GM21515 (cell line): ENCODE measurements at regions not wholly inside any gene's neighbourhood (a gene's known extent, or its start where the extent isn't known, plus 50 kb on each side); places are given as distances from the start of the nearest gene placed in this dataset.

ENCODE experiments used
- ATAC-seq: cut with Tn5 transposase; IDR thresholded peaks from one replicate; pipeline ENCODE4 v1.9.1; 2021; ENCODE audit not compliant: unreplicated experiment

DNA sequence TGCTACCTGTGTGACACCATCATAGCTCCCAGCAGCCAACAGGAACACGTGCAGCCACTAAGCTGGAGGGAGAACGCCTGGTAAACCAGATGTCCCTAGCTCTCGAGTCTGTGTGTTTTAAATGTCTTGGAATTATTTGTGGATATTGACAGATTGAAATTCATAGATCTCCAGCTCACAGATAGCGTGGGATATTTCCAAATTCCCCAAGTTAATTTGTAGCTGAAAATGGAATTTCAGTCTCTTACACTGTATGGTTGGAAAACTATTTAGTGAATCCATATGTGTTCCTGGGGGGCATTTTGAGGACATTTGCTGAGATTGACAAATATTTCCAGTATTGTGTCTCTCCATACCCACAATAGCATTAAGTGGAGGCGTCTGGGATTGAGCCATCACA lies 618.6 kb upstream of the TMEM132C start:
- ATAC-seq, result no peak

DNA sequence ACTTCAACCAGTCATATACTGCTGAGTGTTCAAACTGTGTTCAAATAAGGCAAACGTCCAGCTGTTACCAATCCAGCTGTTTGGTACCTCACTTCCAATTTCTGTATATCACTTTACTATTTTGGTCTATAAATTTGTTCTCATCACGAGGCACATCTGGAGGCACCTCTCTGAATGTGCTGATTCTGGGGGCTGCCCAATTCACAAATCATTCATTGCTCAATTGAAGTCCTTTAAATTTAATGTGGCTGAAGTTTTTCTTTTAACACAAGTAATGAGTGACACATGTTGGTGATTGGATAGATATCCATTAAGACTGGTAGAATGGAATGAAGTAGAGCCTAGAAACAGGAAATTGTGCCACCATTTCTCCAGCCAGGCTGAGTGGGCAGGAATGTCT lies 617.0 kb upstream of the TMEM132C start:
- ATAC-seq, result no peak

DNA sequence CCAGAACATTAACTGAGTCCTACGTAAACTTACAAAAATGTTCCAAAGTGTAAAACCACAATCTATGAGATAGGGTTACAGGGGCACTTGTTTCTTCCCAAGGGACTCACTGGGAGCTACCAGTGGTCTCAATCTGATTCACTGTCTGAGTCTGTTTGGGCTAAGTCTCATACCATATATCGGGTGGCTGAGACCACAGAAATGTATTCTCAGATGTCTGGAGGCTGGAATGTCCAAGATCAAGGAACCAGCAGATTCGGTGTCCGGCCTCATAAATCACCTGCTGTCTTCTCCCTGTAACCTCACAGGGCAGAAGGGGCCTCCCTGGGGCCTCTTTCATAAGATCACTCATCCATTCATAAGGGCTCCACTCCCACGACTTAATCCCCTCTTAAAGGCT lies 616.3 kb upstream of the TMEM132C start:
- no peak for ATAC-seq

DNA sequence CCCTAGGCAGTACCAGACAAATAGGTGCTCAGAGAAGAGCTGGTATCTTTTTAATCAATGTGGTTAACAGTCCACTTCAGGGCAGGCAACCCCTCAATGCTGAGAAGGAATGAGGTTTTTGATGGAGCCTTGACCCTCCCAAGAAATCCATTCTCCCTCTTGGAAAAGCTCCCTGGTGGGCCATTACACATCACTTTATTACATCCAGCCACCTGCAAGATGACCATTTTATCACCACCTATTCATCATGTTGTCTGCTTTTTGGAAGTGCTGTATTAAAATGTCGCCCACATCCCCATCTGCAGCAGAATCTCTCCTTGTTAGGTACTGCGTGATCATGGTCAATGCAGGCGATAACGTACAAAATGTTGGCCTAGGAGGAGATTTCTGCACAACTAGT lies 614.7 kb upstream of the TMEM132C start:
- no peak for ATAC-seq

DNA sequence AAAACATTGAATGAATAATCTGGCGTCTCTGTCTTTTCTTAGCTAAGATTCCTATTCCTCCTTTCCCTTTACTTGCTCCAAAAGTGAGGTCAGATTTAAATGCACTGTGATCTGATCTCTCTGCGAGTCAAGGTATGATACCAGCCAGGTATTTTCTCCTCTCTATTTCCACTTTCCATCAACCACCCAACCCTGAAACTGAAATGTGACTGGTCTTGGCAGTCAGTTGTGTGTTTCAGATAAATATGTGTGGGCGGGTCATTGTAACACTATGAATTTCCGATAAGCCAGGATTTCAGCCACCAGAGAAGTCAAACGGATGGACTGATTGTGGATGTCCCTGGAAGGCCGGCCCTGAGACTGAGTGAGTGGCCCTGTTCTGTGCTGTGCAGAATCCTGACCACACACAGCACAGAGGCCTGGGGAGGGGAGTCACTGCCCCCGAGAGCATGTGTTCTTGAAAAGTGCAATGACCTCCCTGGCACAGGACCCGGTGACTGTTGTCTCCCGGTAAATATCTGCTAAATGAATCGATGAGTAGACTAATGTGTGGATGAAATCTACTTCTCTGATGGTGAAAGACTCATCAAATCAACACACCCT lies 612.5 kb upstream of the TMEM132C start:
- ATAC-seq, result no peak

DNA sequence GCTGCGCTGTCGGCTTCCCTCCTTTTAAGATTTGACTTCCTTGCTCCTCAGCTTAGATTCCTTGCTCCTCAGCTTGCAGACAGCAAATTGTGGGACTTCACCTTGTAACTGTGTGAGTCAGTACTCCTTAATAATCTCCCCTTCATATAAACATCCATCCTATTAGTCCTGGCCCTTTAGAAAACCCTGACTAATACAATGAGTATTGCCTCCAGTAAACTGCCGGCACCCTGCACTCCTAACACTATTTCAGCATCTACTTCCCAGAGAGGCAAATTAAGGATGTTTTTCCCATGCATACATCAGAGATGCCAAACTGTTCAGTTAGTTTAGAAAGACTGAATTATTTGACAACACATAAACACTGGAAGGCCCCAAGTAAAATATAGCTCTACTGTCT lies 611.3 kb upstream of the TMEM132C start:
- no peak for ATAC-seq

DNA sequence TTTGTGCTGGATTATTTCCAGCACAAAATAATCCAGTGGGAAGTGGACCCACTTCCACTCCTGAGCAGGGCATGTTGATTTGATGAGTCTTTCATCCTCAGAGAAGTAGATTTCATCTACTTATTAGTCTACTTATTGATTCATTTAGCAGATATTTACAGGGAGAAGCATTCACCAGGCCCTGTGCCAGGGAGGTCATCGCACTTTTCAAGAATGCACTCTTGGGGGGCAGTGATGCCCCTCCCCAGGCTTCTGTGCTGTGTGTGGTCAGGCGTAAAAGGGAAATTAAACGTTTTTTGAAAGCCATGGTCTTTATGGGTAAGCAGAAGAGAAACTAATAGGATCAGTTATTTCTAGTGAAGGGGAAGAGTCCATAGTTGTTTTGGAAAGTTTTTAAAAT lies 610.7 kb upstream of the TMEM132C start:
- ATAC-seq, result no peak

DNA sequence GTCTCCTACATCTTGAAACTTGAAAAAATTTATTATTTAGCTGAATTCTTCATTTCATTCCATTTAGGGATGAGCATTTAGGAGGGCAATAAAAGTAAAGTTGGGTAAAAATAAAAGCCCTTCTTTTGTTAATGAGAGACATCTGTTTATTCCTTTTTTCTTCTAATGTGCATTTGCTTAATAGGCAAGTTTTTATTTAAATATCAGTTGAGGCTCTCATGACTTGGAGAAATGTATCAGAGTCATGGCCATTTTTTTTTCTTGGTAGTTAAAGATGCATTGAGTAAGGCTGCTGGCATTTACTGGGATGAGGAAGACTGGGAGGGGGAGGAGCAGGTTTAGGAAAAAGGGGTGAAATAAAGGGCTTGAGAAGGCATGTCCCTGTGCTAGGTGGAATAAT lies 609.9 kb upstream of the TMEM132C start:
- no peak for ATAC-seq

DNA sequence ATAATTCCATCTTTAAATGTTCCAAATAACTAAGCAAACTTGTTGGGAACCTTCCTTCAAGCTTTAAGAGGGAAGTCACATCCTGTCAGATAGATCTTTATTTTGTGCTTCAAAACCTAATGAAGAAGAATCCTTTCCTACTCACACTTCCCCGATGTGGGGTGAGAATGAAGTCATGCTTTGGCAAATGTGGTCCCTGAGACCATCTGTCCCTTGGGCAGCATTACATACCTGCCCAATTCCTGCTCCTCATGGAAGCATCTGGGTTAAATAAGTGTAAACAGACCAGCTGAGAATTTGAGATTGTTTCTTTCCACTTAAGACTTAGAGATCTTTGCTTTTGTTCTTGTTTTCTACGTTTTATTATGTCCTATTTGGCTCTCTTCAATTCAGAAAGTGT lies 606.0 kb upstream of the TMEM132C start:
- ATAC-seq, result no peak

DNA sequence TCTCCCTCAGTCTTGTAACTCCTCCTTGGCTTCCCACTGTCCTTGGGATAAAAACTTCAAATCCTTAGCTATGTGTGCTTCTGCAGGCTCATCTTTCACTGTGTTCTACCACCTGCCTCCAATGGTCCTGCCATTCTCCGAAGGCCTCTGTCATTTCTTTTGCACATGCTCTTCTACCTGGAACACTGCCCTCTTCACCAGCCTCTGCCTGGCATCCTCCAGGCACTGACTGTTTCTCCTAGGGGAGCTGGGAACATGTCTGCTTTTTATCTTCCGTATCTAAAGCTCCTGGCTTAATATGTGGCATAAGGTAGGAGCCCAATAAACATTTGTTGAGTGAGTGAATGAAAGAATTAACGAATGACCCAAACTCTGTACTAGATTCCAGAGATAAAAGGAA lies 603.3 kb upstream of the TMEM132C start:
- ATAC-seq, result no peak

DNA sequence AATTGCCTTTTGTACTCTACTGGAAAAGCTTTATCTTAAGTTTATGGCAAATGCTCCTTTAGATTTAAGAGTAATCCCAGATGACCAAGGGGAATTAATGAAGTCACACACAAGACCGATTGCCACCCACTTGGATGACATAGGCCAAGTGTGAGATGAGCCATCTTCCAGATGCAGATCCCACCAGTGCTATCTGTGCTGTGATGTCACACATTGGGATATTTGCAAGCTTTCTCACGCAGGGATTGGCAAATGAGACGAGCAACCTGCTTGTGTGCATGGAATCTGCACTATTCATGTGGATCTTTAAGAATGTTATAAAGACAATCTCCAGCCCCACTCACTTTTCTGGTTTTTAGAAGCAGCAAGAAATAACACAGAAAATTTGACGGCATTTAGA lies 602.1 kb upstream of the TMEM132C start:
- no peak for ATAC-seq

DNA sequence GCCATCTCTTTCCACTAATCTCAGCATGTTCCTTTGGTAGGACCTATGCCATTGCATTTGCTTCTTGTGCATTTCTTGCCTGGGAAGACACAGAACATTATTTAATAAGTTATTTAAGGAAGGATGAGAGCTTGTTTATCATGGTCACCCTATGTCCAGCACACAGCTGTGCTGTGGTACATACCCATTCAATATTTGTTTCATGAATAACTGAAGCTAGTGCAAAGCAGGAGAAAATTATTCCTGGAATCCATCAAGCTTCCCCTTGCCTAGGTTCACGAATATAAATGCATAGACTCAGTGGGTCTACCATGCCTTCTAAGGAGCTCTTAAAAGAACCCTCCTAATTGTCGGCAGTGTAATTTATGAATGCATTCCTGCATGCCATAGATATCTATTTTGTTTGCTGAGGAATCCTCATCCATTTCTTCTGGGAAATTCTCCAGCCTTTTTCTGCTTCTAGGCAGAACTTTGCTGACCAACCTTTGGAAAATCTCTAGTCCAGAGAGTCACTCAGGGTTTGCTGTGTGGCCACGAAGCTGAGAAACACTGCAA lies 599.8 kb upstream of the TMEM132C start:
- no peak for ATAC-seq

DNA sequence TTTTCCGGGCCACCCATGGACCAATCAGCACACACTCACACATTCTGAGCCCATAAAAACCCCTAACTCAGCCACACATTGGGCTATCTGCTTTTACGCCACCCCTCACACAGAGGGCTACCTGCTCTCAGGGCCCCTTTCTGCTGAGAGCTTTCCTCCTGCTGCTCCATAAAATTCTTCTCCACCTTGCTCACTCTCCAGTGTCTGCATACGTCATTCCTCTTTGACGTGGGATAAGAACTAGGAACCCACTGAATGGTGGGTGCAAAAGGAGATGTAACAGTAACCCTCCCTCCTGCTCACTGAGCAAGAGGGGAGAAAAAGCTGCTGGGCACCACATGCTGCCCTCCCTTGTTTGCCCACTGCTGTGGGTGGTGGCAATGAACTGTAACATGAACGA lies 596.7 kb upstream of the TMEM132C start:
- ATAC-seq, result no peak

DNA sequence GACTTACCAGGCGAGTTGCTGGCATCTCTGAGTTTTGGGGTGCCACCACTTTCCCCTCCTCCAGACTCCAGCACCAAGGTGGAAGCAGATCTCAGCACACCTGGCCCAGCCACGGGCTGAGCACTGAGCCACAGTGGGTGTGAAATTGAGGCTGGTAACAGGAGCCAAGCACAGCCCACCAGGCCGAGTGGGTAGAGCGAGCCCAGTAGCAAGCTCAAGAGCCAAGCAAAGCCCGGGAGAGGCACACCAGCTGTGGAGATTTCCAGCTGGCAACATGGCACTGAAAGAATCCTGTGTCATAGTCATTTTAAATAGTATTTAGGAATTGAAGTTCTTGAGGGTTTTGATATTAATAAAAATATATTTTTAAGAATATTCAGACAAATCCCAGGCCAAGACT lies 596.2 kb upstream of the TMEM132C start:
- no peak for ATAC-seq

DNA sequence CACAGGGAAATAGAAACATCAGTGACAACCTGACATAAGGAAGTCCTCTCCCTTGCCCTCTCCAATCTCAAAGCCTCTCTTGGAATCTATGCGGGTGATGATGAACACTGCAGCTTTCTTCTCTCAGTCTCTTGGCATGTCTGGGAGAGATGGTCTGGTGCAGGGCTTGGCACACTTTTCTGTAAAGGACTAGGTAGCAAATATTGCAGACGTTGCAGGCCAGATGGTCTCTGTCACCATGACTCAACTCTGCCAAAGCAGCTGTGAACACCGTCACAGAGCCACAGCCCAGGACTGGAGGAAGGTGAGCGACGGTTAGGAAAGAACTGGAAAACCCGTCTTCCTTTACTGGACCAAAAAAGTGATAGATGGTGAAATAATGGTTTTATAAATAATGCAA lies 591.0 kb upstream of the TMEM132C start:
- ATAC-seq, result no peak

DNA sequence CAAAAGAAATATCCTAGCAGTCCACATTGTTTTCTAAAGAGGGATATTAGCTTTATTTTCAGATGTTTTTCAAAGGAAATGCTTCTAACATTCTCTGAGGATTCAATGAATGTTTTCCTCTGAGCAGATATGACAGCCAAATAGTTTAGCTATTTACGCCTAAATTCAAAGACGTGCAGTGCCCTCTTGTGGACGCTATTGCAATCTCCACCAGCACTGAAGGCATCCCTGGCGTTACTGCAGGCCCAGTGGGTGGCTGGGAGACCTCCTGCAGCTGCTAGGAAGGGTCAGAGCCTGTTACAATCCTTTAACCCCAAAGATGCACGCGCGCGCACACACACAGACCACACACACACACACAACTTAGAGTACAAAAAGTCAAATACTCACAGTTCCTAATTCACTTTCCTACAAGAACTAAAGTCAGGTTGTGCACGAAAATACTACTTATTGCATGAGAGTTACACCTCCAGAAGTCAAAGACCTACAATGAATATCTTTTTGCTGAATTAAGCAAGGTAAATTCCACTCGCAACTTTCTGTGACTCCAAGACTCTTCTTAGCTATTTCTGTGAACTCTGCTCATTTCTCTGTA lies 589.3 kb upstream of the TMEM132C start:
- ATAC-seq, result no peak

DNA sequence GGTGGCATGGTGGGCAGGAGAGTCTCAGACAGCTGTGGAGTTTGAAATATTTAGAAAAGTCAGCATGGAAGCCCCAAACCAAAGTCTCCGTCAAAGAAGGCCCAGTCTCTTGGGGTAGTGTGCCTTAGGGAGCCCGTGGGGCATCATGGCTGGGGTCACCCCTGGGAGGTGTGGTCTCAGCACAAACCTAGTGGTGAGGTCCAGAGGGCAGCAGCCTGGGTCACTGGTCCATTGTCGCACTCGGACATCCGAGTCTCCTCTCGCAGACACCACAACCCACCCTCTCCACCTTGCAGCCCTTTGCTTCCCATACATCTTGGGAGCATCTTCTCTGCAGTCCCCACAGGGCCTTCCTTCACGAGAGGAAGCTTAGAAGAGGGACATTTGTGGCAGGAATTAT lies 588.0 kb upstream of the TMEM132C start:
- ATAC-seq, result no peak

DNA sequence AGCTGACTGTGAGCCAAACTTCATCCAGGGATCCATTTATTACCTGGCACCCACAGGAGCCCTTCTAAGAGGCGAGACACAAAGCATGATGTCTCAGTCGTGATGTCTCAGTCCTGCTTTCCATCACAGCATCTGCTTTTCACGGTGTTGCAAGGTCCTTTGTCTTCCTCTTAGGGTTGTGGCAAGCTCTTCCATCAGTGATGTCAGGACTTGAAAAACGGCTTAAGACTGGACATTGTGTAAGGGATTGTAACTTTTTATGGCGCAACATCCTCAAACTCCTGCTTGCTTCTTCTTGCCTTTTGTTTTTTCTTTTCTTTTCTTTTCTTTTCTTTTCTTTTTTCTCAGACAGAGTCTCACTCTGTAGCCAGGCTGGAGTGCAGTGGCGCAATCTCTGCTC lies 586.5 kb upstream of the TMEM132C start:
- ATAC-seq, result no peak

DNA sequence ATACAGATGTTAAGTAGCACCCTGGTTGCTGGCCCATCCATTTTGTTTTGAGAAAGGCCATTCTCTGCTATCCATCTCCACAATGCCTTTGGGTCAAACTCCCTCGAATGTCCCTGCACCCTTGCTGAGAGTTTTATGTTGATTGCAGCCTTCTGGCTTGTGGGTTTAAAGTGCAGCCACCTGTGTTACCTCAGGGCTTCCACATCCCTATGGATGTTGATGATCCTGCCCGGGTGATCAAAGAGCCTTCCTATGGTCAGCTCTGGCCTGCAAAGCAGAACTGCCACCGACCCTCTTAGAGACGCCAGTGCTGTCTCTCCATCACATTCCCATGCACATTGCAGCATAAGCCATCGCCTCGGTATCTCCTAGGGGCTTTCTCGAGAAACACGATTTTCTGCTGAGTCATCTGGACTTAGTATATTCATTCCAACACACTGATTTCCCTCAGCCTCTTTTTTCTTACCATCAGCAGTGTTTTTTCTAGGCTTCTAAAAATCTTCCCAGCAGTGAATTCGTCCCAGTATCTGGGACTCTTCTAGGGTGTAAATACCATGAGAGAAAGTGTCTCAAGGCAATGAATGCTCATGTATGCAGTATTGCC lies 585.7 kb upstream of the TMEM132C start:
- ATAC-seq, result no peak

DNA sequence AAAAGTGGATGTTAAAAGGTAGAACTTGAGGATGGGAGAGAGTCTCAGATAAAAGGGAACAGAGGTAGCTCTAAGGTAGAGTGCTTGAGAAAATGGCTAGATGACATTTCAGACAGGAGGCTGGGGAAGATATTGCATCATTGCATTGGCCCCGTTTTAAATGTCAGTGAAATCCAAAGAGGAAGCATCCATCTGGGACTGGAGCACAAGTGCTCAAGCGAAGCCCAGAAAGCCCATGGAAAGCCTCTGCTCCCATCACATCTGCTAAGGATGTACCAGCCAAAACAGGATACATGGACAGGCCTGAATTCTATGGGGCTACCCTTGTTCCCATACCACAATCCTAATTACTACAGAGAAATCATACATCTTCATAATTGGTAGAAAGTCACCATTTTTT lies 581.5 kb upstream of the TMEM132C start:
- no peak for ATAC-seq

DNA sequence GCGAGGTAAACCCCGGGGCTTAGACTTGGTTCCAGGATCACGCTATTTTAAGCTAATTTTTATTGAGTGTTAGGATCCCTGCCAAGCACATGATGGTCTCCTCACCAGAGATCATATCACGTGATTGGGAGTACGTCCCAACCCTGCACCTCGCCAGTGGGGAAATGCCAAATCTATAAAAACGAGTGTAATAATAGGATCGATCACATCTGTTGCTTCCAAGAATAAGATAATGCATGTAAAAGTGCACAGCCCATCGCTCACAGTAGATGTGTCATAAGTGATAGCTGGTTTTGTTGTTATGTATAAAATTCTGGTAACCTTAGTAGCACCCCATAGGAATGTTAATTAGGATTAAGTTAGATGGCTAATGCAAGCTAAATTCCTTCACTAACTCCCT lies 581.0 kb upstream of the TMEM132C start:
- no peak for ATAC-seq

DNA sequence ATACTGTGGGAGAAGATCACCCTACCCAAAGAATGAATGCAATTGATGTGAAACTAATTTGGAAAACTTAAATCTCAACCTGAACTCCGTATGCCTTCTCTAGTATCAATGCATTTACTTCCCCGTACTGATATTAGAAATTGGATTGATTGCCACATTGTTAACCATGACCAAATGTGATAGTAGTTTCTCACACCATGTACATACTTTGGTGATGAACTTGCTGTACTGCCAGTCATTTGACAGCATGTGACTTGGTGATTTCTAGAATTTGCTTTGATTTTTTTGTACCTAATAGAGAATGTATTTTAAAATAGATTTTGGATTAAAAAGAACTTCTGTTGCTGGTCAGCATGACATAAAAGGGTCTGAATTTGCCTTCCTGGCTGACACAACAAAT lies 579.8 kb upstream of the TMEM132C start:
- ATAC-seq, result no peak
